Activated CD4-positive, alpha-beta T cell treated with anti-CD3 and anti-CD28 coated beads, Interleukin-2, amount 10 ng/mL, durations not matched to agents 24 days and 14 days (primary cell): ENCODE measurements at regions not wholly inside any gene's neighbourhood (a gene's known extent, or its start where the extent isn't known, plus 50 kb on each side); places are given as distances from the start of the nearest gene placed in this dataset.
"Not testable (repeated sequence)": the region's sequence is repeated elsewhere in the genome, so short reads cannot be mapped to it uniquely, and the experiment has no call there.

Source experiments
- DNase-seq: peaks from one replicate; pipeline ENCODE4 v3.0.0; 2022
- H3K27ac Mint-ChIP-seq: one replicate; pipeline ENCODE4 v1.8.0; 2022; ENCODE audit warnings: mild to moderate bottlenecking, mixed read lengths
- H3K27me3 Mint-ChIP-seq: one replicate; pipeline ENCODE4 v1.8.0; 2022; ENCODE audit warnings: mixed read lengths
- H3K36me3 Mint-ChIP-seq: one replicate; pipeline ENCODE4 v1.8.0; 2022; ENCODE audit warnings: low read depth, mild to moderate bottlenecking, mixed read lengths
- H3K4me1 Mint-ChIP-seq: one replicate; pipeline ENCODE4 v1.8.0; 2021; ENCODE audit warnings: mixed read lengths
- H3K4me3 Mint-ChIP-seq: one replicate; pipeline ENCODE4 v1.8.0; 2022; ENCODE audit warnings: mild to moderate bottlenecking, moderate library complexity, mixed read lengths
- H3K9me3 Mint-ChIP-seq: one replicate; pipeline ENCODE4 v1.8.0; 2021; ENCODE audit warnings: mixed read lengths
- intact Hi-C: fragments of 100-400 bp; cut with micrococcal nuclease; formaldehyde crosslinking; loops from one replicate; pipeline ENCODE4 v1.15.1; 2023

DNA sequence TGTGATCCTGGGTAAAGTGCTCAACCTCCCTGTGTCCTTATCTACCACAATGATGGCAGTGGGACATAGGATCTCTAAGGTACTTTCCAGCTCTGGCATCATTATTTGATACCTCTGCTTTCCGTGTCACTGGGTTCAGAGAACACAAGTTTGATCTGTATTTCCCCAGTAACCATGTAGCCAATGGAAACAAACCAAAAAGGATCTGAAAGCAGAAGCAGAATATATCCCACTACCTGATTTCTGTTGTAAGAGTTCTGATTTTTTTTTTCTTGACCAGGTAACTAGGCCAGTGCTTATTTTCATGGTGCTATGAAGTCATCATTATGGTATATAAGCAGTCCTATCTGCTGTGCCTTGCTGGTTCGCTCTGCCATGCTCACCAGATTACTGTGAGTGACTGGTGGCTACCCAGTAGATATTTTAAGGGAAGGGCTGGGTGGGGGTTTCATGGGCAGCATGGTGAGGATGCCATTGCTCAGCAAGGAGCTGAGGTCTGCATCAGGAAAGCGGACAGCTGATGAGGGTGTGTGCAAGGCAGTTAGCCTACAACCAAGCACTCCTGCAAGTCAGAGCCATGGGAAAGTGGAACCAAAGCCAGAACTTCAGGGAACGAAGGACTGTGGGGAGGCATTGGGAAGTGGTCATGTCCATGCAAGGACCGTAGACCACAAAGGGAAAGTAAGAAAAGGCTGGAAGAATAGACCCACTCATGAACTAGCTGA is 104.9 kb upstream of the EDEM3 start:
- no peak overlapping the region for H3K4me3 Mint-ChIP-seq
- DNase-seq, result no peak
- H3K27ac Mint-ChIP-seq, result no peak overlapping the region
- peaks cover 4% of the 10 kb centered on the region for H3K27me3 Mint-ChIP-seq
- H3K36me3 Mint-ChIP-seq, result peaks cover 4% of the 10 kb centered on the region
- intact Hi-C loops, result loop anchor here (1.0 kb wide), 1 partner anchor 21 kb away; no protein-coding TSS in a partner anchor
- no peaks in the 10 kb centered on the region for H3K9me3 Mint-ChIP-seq
- peaks cover 6% of the 10 kb centered on the region for H3K4me1 Mint-ChIP-seq

DNA sequence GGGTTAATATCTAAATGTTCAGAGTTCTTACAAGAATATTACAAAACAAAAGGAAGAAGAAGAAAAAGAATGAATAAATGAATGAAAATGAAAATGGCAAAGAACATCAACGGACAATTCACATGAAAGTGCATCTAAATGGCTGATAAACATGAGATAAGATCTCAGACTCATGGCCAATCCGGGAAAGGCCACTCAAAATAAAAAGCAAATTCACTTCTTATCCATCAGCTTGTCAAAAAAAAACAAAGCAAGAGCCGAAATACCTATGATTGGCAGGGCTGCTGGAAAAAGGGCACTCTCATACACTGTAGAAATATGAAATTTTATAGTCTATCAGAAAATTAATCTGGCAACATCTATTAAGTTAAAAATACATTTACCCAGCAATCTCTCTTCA is 103.6 kb upstream of the EDEM3 start:
- DNase-seq, result no peak
- Mint-ChIP-seq H3K4me1 (peaks cover 6% of the 10 kb centered on the region), H3K27ac (no peak overlapping the region), H3K36me3 (peaks cover 4% of the 10 kb centered on the region), H3K4me3 (no peak overlapping the region), H3K9me3 (no peaks in the 10 kb centered on the region), H3K27me3 (peaks cover 4% of the 10 kb centered on the region)
- intact Hi-C loops, result no loop called here

DNA sequence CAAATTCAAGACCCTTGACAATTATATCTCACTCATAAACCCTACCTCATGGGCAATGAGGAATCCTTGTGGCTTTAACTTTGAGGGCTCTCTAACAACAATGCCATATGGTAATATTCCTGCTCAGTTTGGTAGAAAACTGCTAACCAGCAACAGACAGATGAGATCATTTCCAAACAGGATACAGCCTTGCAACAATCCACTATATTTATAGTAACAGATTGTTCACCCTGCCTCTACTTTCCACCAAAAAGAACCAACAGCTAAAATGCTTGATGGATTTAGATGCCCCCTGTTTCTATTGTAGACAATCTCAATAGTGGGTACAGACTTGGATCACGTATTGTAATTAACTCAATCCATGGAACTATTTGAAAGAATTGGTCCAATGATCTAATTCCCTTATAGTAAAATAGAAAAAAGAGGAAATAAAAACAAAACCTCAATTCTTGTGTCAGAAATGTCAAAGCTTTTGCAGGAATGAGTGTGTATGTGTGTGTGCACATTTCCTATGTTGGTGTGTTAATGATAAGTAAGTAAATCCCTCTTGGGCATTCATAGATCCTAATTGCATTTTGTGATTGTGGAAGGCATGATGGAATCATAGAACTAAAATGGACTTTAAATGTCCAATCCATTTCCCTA is 100.0 kb upstream of the EDEM3 start:
- no peak overlapping the region for H3K4me3 Mint-ChIP-seq
- peaks cover 2% of the 10 kb centered on the region for H3K4me1 Mint-ChIP-seq
- H3K27ac Mint-ChIP-seq, result no peak overlapping the region
- no peaks in the 10 kb centered on the region for H3K9me3 Mint-ChIP-seq
- H3K27me3 Mint-ChIP-seq, result peaks cover 1% of the 10 kb centered on the region
- H3K36me3 Mint-ChIP-seq, result peaks cover 11% of the 10 kb centered on the region
- DNase-seq, result no peak
- intact Hi-C loops, result no loop called here

DNA sequence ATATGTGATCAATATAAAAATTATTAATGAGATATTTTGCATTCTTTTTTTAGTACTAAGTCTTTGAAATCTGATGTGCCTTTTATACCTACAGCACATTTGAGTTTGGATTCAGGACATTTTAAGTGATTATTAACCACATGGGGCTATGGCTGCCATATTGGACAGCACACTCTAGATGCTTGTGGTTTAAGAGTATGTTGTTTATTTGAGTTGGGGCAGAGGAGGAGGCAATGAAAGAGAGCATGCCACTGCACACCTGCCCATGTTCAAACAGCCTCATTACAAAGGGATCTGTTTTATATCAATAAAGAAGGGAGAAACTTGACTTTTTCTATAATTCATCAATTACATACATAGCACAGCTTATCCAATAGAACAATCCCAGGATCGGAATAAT is 99.4 kb upstream of the EDEM3 start:
- intact Hi-C loops, result no loop called here
- Mint-ChIP-seq H3K4me3 (no peak overlapping the region), H3K9me3 (no peaks in the 10 kb centered on the region), H3K27me3 (peaks cover 1% of the 10 kb centered on the region), H3K4me1 (peaks cover 2% of the 10 kb centered on the region), H3K27ac (no peak overlapping the region), H3K36me3 (peaks cover 11% of the 10 kb centered on the region)
- DNase-seq, result no peak

DNA sequence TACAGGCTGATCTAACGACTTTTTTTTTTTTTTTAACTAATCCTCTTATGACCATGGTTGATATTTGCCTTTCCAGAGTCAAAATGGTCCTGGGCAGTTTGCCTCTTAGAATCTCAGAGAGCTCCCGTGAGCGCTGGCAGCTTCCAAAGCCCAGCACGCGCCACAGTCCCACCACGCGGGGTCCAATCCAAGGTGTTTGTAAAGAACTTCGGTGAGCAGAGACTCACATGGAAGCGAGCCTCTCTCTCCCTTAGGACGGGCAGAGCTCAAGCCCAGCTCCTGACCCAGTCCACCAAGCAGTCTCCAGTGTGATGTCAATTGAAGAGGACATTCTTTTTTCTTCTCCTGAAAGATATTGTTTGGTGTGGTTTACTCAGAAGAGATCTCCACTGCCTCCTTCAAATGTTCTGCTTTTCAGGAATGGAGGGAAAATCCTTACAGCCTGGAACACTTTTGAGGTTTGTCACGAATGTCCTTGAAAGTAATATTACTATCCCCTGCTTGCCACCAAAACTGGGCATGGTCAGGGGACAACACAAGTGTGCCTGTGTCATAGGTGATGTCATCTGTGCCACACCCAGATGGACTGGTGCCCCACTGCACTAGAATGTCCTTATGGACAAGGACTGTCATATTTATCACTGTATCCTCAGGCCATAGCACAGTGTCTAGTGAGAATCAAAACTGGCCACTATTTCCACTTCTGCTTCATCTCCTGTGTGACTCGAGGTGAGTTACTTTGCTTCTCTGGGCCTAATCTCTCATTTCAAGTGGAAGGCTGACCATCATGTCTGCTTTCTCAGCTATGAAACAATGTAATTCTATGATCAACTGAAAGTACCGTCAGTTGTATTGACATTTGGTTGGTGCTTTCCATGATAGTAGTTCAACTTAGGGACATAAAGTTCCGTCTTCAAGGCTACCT is 97.4 kb upstream of the EDEM3 start:
- Mint-ChIP-seq H3K4me3 (no peak overlapping the region), H3K27ac (no peak overlapping the region), H3K36me3 (peaks cover 11% of the 10 kb centered on the region), H3K27me3 (peaks cover 1% of the 10 kb centered on the region), H3K4me1 (peaks cover 2% of the 10 kb centered on the region), H3K9me3 (no peaks in the 10 kb centered on the region)
- DNase-seq, result no peak
- intact Hi-C loops, result no loop called here

DNA sequence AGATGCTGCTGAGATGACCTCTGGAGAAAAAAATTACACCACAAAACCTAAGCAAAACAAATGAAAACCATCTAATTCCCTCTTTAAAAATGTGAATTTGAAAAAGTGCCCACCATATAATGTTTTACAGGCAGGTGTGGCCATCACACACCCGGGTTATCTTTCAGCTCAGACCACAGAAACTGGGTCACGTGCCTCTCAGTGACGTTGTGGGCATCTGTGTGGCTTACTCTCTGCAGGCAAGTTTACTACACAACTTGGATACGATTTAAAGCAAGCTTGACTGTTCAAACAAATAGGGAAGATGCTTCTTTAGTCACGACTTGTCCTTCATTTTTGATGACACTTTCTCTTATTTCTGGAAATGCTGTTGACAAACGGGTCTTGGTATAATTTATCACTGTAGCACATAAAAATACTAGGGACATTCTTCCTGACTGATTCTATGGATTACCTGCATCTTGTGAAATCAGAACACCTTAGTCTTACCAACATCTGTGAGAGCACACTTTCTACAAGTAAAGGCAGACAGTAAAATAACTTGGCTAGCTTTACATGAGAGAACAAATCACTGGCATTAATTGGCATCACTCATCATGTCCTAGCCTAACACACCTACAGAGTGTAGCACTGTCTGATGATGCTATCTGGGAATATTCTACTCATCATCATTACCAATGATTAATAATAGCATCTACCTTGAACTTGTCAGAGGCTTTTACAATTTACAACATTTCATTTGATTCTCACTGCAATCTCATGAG is 89.3 kb upstream of the EDEM3 start:
- intact Hi-C loops, result no loop called here
- DNase-seq, result peak; percentile 82
- Mint-ChIP-seq H3K36me3 (peaks cover 8% of the 10 kb centered on the region), H3K4me1 (peaks cover 22% of the 10 kb centered on the region), H3K27ac (no peak overlapping the region), H3K4me3 (no peak overlapping the region), H3K9me3 (peaks cover 3% of the 10 kb centered on the region), H3K27me3 (no peaks in the 10 kb centered on the region)

DNA sequence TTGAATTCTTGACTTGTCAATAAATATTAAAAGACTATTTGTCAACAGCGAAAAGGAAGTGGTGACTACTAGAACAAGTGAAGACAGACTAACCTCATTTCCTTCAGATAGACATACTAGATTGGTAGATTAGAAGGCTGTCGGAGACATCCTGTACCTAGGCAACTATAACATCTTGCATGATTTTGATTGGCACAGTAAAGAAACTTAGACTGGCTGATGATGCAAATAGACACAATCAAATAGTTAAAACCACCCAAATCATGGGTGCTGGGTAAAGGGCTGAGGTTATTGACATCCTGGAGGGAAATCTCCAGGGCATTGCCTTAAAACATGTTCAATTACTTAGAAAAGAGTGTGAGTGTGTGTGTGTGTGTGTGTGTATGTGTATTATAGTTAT is 85.9 kb upstream of the EDEM3 start:
- H3K4me3 Mint-ChIP-seq, result no peak overlapping the region
- intact Hi-C loops, result no loop called here
- peaks cover 22% of the 10 kb centered on the region for H3K4me1 Mint-ChIP-seq
- H3K27ac Mint-ChIP-seq, result peak overlapping the region; percentile 12
- no peaks in the 10 kb centered on the region for H3K27me3 Mint-ChIP-seq
- peaks cover 10% of the 10 kb centered on the region for H3K36me3 Mint-ChIP-seq
- peaks cover 6% of the 10 kb centered on the region for H3K9me3 Mint-ChIP-seq
- peak; percentile 59 for DNase-seq

DNA sequence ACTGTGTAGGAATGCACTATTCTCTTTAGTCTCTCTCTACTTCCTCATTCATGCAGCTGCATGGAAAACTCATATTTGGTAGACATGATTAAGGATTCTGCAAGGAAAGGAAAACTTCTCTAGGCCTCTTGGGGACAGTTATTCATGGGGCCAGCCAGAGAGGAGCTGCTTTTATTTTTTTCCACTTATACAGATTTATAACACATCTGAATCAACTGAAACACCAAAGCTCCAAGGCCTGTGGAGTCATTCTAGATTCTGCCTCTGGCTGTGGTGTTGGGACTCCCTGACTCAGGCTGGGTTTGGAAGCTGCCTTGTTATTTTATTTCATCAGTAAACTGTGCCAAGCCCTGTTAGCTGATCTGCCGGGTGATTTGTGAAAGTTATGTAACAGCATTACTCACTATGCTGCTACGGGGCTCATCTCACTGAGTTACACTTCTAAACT is 83.9 kb upstream of the EDEM3 start:
- peak; percentile 38 for DNase-seq
- Mint-ChIP-seq H3K27me3 (no peaks in the 10 kb centered on the region), H3K4me3 (no peak overlapping the region), H3K4me1 (peaks cover 11% of the 10 kb centered on the region), H3K27ac (no peak overlapping the region), H3K9me3 (peaks cover 6% of the 10 kb centered on the region), H3K36me3 (peaks cover 20% of the 10 kb centered on the region)
- intact Hi-C loops, result loop anchor here (1.0 kb wide), 1 partner anchor 21 kb away; no protein-coding TSS in a partner anchor

DNA sequence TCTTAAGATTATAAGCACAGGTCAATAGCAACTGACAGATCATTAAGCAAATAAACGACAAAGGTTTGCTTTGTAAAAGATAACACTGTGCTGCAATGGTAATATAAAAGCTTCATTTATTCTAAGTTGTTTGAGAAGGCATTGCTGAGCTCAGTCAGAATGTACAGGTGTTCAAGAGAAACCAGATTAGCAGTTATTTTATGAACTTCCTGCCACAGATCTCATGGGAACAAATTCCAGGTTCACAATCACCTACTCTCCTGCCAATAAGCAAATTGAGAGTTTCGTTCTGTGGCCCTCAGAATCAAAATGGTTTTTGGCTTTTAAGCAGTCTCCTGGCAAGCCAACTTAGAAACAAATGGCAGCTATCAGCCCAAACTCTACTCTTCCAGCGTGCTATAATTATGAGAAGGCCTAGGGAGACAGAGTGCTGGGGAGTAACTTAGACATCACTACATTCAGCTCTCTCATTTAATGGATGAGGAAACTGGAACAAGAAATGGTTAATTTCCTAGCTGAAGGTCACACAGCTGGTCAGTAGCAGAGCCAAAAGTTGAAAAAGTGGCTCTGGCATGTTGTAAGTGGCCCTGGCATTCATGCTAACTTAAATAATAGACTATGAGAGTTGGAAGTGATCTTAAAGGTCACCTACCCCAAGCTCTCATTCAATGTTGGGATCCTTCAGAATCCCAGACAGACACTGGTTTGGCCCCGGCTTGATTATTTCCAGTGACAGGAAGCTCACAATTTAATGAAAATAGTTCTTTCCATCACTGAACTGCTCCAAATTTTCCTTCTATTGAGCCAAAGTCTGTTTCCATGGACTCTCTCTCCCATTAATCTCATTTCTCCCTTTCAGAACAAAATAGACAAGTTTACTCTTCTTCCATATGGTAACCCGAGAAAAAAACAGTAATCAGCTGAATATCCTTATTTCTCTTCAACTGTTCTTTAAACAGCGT is 82.6 kb upstream of the EDEM3 start:
- no peak overlapping the region for H3K27ac Mint-ChIP-seq
- H3K36me3 Mint-ChIP-seq, result peaks cover 15% of the 10 kb centered on the region
- peak; percentile 44 for DNase-seq
- no peak overlapping the region for H3K4me3 Mint-ChIP-seq
- intact Hi-C loops, result no loop called here
- H3K4me1 Mint-ChIP-seq, result peaks cover 5% of the 10 kb centered on the region
- no peaks in the 10 kb centered on the region for H3K27me3 Mint-ChIP-seq
- H3K9me3 Mint-ChIP-seq, result peaks cover 6% of the 10 kb centered on the region

DNA sequence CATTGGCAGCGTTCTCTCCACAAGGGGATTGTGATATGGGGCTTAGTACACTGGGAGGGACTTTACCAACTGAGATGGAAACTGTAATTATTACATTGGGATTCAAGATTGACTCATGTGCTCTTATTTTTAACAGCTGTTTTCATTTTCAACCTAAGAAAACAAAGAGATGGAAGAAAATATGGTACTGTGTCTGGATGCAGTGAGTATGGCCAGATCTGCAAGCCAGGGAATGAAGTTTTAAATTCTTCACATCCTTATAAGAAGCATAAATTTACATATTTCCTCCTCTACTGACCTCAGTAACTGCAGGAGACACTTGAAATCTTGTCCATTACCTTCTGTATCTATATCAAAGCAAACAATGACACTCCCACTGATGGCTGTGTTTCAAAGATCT is 81.5 kb upstream of the EDEM3 start:
- no peaks in the 10 kb centered on the region for H3K27me3 Mint-ChIP-seq
- intact Hi-C loops, result no loop called here
- H3K4me3 Mint-ChIP-seq, result no peak overlapping the region
- H3K36me3 Mint-ChIP-seq, result peaks cover 18% of the 10 kb centered on the region
- DNase-seq, result no peak
- H3K27ac Mint-ChIP-seq, result no peak overlapping the region
- H3K9me3 Mint-ChIP-seq, result peaks cover 6% of the 10 kb centered on the region
- H3K4me1 Mint-ChIP-seq, result peaks cover 5% of the 10 kb centered on the region

DNA sequence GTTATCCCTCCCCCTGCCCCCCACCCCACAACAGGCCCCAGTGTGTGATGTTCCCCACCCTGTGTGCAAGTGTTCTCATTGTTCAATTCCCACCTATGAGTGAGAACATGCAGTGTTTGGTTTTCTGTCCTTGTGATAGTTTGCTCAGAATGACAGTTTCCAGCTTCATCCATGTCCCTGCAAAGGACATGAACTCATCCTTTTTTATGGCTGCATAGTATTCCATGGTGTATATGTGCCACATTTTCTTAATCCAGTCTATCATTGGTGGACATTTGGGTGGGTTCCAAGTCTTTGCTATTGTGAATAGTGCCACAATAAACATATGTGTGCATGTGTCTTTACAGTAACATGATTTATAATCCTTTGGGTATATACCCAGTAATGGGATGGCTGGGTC is 79.3 kb upstream of the EDEM3 start:
- H3K27ac Mint-ChIP-seq, intact Hi-C loops, H3K9me3 Mint-ChIP-seq, H3K4me3 Mint-ChIP-seq, H3K4me1 Mint-ChIP-seq, H3K27me3 Mint-ChIP-seq: not testable (repeated sequence)
- DNase-seq, result peak; percentile 9
- peaks cover 25% of the 10 kb centered on the region for H3K36me3 Mint-ChIP-seq

DNA sequence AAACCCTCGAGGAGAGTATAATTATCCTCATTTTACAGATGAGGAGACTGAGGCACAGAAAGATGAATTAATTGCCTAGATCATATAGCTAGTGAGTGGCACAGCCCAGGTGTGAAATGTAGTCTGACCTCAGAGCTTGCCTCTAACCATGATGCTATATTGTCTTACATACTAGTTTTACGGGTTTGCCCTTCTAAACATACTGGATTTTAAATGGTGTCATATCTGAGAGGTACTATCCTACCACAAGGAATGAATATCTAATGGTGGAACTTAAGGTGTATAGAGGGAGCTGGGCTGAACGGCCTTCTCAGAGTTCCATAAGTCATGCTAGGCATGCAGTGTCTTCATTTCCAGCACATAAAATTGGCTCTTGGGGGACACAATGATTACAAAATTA is 77.9 kb upstream of the EDEM3 start:
- Mint-ChIP-seq H3K4me3 (no peak overlapping the region), H3K9me3 (peaks cover 3% of the 10 kb centered on the region), H3K4me1 (no peaks in the 10 kb centered on the region), H3K27ac (no peak overlapping the region), H3K27me3 (no peaks in the 10 kb centered on the region), H3K36me3 (peaks cover 27% of the 10 kb centered on the region)
- DNase-seq, result peak; percentile 40
- intact Hi-C loops, result no loop called here
